ENCODE measurements at regions not wholly inside any gene's neighbourhood (a gene's known extent, or its start where the extent isn't known, plus 50 kb on each side); places are given as distances from the start of the nearest gene placed in this dataset.
A peak's percentile ranks its signal among the peaks of the same experiment; 100 is the strongest.

- POLR2A ChIA-PET: no interaction called here
Measured at GRCh38 chr15:60119101-60119500, 115.0 kb downstream of the FOXB1 start.

GRCh38 chr15:60120100-60120499 is 116.0 kb downstream of the FOXB1 start:
- ChIA-PET POLR2A (no interaction called here), CTCF (no interaction called here)
- H4K20me1 ChIP-seq (replicated peaks; ENCODE audit: control insufficient read depth, extremely low read depth, insufficient read depth, low read length): no peaks in the 10 kb centered on the region
- FAIRE-seq: no peak
- no peaks in the 10 kb centered on the region for H3K9me1 ChIP-seq (replicated peaks; ENCODE audit: control insufficient read depth, extremely low read depth, insufficient read depth, low read length)
- no peak overlapping the region for H3K4me3 ChIP-seq (replicated peaks in 1 of 3; ENCODE audit: insufficient read depth in 1 of 3, low read depth in 1 of 3, low read length in 3 of 3)
- no peaks in the 10 kb centered on the region for H3K79me2 ChIP-seq (ENCODE audit: control insufficient read depth, insufficient read depth, low read length)
- dilution Hi-C loops (cut with MboI; ENCODE audit: extremely low pct_ligation_motif_present, low sequenced_read_pairs): no loop called here
- H3K36me3 ChIP-seq (ENCODE audit: control insufficient read depth in 2 of 2, extremely low read depth in 1 of 2, insufficient read depth in 2 of 2, low read length in 2 of 2): no peaks in the 10 kb centered on the region
- H3K27me3 ChIP-seq (ENCODE audit: control insufficient read depth in 2 of 2, insufficient read depth in 2 of 2, low read length in 2 of 2): peaks cover 41 to 58% of the 10 kb centered on the region in 2 experiments
- no peaks in the 10 kb centered on the region for H3K4me1 ChIP-seq (ENCODE audit: control insufficient read depth, extremely low read depth, insufficient read depth, low read length)
- H2AFZ ChIP-seq (ENCODE audit: low read depth, low read length): no peak overlapping the region
- no peaks in the 10 kb centered on the region for H3K9me3 ChIP-seq (replicated peaks; ENCODE audit: control insufficient read depth, insufficient read depth, low read length)
- intact Hi-C loops (cut with micrococcal nuclease): loop anchor here (10.0 kb wide), 1 partner anchor 205 kb away; no protein-coding TSS in a partner anchor
- no TSS peak for BruUV-seq (replicated peaks)
- H3K27ac ChIP-seq (ENCODE audit: insufficient read depth, low read depth, low read length): no peak overlapping the region
- H3K4me2 ChIP-seq (ENCODE audit: insufficient read depth, low read length): no peak overlapping the region
- TF ChIP-seq MYC (IDR thresholded peaks at IDR 0.05; ENCODE audit: low read depth, low read length) (no peak), CTCF (IDR thresholded peaks at IDR 0.05; ENCODE audit: extremely low read depth in 1 of 2, insufficient read depth in 1 of 2, low read depth in 1 of 2, low read length in 2 of 2) (no peak), FOS (IDR thresholded peaks at IDR 0.05; ENCODE audit: borderline replicate concordance, insufficient read depth, low read length) (no peak), POLR2AphosphoS5 (IDR thresholded peaks at IDR 0.05; ENCODE audit: insufficient read depth, low read depth, low read length) (no peak), GATA2 (IDR thresholded peaks at IDR 0.05; ENCODE audit: insufficient read depth, insufficient read length, low read depth, low read length) (no peak), POLR2A (IDR thresholded peaks at IDR 0.05; ENCODE audit: low read depth, low read length) (no peak), MAX (IDR thresholded peaks at IDR 0.05; ENCODE audit: insufficient read depth, insufficient read length) (no peak), EZH2 (IDR thresholded peaks at IDR 0.05; ENCODE audit: borderline replicate concordance, low read depth, low read length, severe bottlenecking) (no peak), JUN (IDR thresholded peaks at IDR 0.05; ENCODE audit: borderline replicate concordance, insufficient read depth, insufficient read length, low read depth) (no peak)
- no peak for DNase-seq (ENCODE audit: low read depth, low spot score)
- H3K9ac ChIP-seq (replicated peaks; ENCODE audit: extremely low read depth, insufficient read depth, low read length): no peak overlapping the region

More at GRCh38 chr15:60119101-60119500, 115.0 kb downstream of the FOXB1 start:
- no peak overlapping the region for H3K9ac ChIP-seq (replicated peaks; ENCODE audit: extremely low read depth, insufficient read depth, low read length)
- no peak overlapping the region for H3K4me3 ChIP-seq (replicated peaks in 1 of 3; ENCODE audit: insufficient read depth in 1 of 3, low read depth in 1 of 3, low read length in 3 of 3)
- H3K4me1 ChIP-seq (ENCODE audit: control insufficient read depth, extremely low read depth, insufficient read depth, low read length): no peaks in the 10 kb centered on the region
- DNase-seq (ENCODE audit: low read depth, low spot score) (no peak), FAIRE-seq (no peak)
- intact Hi-C loops (cut with micrococcal nuclease): no loop called here
- TF ChIP-seq MYC (IDR thresholded peaks at IDR 0.05; ENCODE audit: low read depth, low read length) (no peak), EZH2 (IDR thresholded peaks at IDR 0.05; ENCODE audit: borderline replicate concordance, low read depth, low read length, severe bottlenecking) (peak; percentile 2), GATA2 (IDR thresholded peaks at IDR 0.05; ENCODE audit: insufficient read depth, insufficient read length, low read depth, low read length) (no peak)
- CTCF ChIA-PET: no interaction called here
- H3K9me1 ChIP-seq (replicated peaks; ENCODE audit: control insufficient read depth, extremely low read depth, insufficient read depth, low read length): no peaks in the 10 kb centered on the region
- no peak overlapping the region for H2AFZ ChIP-seq (ENCODE audit: low read depth, low read length)
- H3K9me3 ChIP-seq (replicated peaks; ENCODE audit: control insufficient read depth, insufficient read depth, low read length): no peaks in the 10 kb centered on the region
- no peak overlapping the region for H3K4me2 ChIP-seq (ENCODE audit: insufficient read depth, low read length)
- no peaks in the 10 kb centered on the region for H3K79me2 ChIP-seq (ENCODE audit: control insufficient read depth, insufficient read depth, low read length)
- peaks cover 41 to 56% of the 10 kb centered on the region in 2 experiments for H3K27me3 ChIP-seq (ENCODE audit: control insufficient read depth in 2 of 2, insufficient read depth in 2 of 2, low read length in 2 of 2)
- no TSS peak for BruUV-seq (replicated peaks)
- no peaks in the 10 kb centered on the region for H4K20me1 ChIP-seq (replicated peaks; ENCODE audit: control insufficient read depth, extremely low read depth, insufficient read depth, low read length)
- H3K27ac ChIP-seq (ENCODE audit: insufficient read depth, low read depth, low read length): no peak overlapping the region
- no peaks in the 10 kb centered on the region for H3K36me3 ChIP-seq (ENCODE audit: control insufficient read depth in 2 of 2, extremely low read depth in 1 of 2, insufficient read depth in 2 of 2, low read length in 2 of 2)
- dilution Hi-C loops (cut with MboI; ENCODE audit: extremely low pct_ligation_motif_present, low sequenced_read_pairs): no loop called here
